HG02642 (cell line): ENCODE measurements at regions not wholly inside any gene's neighbourhood (a gene's known extent, or its start where the extent isn't known, plus 50 kb on each side); places are given as distances from the start of the nearest gene placed in this dataset.

Source experiments
- ATAC-seq: cut with Tn5 transposase; IDR thresholded peaks from one replicate; pipeline ENCODE4 v1.9.1; 2021; ENCODE audit warnings: mild to moderate bottlenecking; ENCODE audit not compliant: unreplicated experiment, poor library complexity

DNA sequence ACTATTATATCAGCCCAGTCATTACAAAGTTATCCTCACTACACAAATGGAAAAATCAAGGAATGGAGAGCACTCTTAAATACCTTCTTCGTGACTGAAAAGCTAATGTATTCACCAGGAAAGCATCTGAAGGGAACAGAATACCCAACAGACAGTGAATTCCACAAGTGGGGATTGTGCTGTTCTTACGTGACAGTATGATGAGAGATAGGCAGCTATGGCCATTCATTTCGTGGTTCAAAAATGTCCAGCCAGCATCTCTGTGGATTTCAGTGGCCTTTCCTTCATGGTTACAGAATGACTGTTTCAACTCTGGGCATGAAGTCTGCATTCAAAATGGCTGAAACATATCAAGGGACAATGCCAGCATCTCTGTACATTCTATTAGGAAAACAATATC lies 323.8 kb downstream of the PRELID2 start:
- ATAC-seq: no peak

DNA sequence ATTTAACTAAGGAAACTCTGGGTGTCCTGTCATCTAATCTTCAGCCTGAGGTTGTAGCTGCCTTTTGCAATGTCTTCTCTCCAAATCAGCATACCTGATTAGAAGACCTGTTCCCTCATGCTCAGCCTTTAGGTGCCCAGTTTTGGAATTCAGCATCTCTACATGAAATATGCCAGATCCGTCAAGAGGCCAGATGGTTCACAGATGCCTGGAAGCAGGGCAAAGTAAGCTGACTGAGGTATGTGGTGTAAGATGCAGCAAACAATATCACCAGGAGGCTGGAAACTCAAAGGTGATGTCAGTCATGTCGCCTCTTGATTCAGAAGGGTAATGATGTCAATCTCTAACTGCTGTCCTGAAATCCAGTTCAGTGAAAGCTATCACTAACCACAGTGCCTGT lies 324.4 kb downstream of the PRELID2 start:
- no peak for ATAC-seq

DNA sequence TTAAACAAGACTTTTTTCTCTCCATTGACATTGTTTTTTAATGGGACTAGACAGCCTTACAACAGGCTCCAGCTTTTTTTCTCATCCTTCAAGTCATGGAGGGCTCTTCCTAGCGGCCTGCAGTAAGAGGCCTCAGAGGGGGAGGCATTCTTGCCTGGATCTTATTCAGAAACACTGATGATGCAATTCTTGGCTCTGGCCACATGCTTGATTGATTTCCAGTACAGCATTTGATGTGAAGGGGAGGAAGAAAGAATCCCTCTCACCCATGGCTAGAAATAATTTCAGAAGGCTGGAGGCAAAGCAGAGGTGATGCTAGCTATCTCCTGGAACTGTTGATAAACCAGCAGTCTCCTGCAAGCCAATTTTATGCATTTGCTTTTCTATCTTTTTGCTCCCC lies 324.8 kb downstream of the PRELID2 start:
- ATAC-seq: no peak

DNA sequence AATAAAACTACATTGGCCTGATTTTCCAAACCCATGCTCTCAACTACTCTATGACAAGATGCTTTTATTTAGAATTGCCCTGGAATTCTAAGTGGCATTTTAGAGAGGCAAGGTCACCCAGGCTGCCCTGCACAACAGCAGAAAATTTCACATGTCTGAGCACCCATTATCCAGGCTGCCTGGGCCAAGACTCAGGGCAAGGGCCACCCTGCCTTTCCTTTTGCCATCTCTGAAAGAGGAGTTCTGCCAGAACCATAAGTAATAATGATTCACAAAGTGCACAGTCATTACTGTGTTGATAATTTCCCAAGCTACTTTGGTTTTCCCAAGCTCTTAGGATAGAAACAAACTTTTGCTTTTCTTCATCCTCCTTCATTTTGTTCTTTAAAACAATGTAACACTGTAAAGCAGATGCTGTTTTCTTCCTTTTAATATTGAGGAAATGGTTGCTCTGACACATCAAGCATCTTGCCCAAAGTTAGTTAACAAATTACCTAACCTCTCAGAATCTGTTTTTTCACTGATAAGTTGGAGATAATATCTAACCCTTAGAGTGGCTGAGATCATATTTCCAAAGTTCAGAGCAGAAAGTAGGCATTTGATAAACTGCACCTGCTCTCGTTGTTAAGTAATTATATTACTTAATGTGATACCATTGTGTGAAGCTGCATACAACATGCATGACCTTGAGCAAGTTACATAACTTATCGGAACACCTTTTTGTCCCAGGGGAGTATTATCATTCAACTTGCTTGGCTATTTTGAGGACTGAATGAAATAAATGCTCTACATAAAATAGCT lies 325.6 kb downstream of the PRELID2 start:
- ATAC-seq: no peak

DNA sequence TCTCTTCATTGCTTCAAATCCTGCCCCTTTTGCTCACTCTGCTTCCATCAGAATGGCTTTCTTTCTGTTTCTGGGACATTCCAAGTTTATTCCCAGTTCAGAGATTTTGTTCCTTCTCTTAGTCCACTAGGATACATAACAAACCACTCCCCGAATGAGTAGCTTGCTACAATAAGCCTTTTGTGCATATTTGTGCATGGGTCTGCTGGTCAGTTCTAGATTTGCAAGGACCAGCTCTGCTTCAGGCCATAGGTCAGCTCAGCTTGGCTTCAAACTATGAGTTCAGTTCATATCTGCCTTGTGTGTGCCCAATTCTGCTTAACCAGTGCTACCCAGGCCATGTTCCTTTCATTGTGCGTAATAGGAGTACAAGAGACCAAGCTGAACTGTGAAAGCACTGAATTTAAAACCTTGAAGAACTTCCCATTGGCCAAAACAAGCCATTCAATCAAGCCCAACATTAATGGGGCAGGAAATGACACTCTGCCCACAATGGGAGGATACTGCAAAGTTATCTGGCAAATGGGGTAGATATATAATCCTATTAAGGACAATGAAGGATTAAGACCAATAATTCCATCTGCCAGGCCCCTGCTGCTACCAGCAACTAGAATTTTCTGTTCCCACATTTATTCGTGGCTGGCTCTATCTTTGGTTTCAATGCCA lies 328.8 kb downstream of the PRELID2 start:
- ATAC-seq: no peak

DNA sequence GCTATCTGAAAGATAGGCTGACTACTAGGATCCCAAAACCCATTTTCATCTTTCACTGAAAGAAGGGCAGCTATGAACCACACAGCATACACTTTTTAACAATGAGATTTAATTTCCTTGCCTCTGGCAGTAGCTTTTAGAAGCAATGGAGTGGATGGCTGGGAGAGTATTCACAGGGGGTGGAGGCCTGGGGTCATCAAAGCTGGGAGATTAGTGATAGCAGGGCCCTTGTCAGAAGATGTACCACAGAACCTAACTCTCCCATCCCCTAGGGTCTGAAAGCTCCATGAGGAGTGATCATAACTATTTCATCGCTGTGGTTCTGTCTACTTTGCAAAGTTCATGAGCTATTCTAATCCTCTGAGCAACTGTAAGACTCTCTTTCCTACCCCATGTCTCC lies 332.2 kb downstream of the PRELID2 start:
- no peak for ATAC-seq

DNA sequence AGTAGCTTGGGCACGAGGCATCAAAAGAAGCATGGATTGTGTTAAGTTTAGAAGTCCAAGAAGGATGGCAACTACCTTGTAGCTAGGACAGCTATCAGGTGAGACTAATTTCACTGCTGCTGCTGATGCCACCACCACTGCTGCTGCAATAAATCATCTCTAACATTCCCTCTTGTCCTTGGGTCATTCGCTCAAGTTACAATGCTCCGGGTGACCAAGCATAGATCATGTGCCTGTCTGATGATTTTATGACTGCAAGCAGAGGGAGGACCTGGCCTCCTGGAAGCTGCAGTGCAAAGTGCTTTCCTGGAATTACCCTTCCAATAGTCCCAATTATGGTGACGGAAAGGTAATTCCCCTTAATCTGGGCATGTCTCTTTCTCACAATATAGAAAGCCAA lies 334.4 kb downstream of the PRELID2 start:
- no peak for ATAC-seq

DNA sequence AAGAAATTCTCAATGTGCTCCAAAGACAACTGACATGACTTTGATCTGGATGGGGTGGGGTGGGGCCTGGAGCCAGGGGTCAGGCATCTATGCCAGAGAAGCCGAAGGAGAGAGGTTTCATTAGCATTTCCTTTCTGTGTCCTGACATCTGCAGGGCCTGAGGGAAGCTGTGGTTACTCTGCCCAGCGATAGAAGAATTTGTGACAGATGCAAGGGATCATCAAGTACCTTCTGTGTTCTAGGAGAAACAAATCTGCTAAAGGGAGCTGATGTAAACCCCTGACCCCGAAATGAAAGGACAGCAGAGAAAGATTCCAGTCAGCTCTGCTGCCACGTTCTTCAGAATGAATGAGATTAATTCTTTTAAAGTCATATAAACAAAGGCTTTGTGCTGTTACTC lies 335.7 kb downstream of the PRELID2 start:
- no peak for ATAC-seq

DNA sequence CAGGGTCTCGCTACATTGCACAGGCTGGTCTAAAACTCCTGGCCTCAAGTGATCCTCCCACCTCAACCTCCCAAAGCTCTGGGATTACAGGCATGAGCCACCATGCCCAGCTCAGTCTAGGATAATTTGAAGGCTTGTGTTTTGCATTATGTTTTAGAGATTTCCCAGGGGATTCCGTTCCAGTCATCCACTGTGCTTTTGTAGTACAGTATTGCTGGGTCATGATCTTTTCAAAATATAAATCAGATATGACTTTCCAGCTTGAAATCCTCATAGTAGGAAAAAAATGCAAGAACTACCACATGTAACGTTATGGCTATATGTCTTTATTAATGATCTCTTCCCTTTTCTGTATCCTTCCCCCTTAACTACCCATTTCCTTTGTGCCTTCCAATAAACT lies 338.1 kb downstream of the PRELID2 start:
- ATAC-seq: no peak

DNA sequence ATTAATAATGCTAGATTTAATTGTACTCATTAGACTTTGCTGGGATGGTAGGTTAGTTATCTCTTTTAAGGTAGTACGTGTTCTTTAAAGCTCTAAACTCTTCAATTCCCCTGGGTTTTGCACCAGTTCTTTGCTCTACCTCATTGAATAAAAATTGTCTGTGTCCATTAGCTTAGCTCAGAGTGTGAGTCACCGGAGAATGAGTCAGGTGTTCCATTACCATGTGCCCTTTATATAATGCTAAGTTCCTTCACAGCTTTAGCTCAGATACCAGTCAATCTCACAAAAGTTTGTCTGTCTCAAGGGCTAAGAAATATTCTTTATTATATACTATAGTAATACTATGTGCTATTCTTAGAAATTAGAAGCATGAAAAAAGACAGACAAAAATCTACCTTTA lies 339.4 kb downstream of the PRELID2 start:
- no peak for ATAC-seq

DNA sequence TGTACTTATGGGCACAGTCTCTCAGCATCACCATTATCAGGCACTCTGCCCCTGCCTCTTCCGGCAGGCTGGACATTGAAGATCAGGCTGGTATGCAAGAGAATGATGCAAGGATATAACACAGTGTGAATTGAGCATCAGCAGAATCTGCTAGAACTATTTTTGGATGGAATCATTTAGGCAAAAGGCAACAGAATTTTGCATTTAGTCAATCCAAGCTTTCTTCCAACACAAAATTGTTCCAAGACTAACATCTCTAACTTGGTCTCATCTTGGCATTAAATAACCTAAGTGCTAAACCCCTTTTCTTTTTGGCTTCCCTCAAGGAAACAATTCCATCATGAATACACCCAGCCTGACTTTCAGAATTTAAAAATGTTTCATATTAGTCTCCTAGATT lies 339.9 kb downstream of the PRELID2 start:
- ATAC-seq: no peak

DNA sequence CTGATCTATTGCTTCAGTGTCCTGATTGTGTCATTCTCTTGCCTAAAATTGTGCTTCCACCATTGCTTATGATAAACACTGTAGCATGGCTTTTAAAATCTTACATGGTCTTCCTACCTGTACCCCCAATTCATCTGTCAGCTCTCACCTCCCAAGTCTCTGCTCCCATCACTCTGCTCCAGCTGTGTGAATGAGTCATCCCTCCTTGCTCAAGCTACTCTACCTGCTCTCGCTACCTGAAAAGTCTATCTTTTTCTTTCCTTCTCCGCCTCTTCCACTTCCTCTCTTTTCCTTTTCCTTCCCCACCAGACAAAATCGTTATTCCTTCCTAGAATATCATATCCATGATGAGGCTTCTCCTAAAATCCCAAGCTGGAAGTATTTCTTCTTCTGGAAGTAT lies 341.7 kb downstream of the PRELID2 start:
- ATAC-seq: no peak

DNA sequence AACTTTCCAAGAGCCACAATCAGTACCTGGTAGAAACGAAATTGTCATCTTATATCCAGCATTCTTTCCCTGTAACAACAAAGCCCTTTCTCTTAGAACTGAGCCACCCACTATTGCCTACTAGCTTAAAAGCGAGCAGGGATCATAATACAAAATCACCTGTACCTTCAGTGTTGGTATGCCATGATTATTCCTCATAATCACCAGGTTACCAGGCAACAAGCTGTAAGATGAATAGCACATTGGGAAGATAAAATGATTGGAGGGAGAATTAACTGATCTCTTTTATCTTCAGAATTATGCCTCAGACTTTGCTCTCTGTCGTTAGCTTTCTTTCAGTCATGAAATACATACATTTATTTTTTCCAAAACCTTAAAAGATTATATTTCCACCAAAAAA lies 345.6 kb downstream of the PRELID2 start:
- ATAC-seq: no peak

DNA sequence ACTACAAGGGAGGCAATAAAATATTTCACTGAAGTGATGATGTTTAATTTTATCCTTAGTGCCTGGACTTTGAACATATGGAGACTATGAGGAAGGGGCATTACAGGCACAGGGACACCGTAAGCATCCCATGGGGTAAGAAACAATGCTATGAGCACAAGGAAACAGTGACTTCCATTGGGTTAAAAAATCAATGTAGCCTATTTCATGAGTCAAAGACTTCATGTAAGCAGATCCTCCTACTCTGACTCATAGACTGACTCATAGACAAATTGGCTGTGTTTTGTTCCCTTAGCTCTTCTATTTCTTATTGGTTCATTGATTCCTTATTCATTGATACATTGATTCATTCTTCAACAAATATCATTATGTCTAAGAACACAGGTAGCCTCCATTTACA lies 351.0 kb downstream of the PRELID2 start:
- ATAC-seq: no peak

DNA sequence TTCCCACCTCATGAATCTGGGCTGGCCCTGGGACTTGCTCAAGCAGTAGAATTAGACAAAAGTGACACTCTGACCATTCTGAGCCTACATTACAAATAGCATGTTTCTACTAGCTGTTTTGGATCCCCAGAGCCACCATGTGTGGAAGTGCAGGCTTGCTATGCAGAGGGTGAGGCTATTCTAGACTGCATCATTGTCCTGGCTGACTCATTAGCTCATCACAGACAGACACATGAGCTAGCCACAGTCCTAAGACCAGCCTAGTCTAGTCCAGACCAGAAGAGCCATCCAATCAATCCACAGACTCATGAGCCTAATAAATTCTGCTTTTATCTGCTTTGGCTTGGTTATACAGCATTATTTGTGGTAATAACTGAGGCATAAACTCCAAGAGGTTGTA lies 351.9 kb downstream of the PRELID2 start:
- ATAC-seq: no peak

DNA sequence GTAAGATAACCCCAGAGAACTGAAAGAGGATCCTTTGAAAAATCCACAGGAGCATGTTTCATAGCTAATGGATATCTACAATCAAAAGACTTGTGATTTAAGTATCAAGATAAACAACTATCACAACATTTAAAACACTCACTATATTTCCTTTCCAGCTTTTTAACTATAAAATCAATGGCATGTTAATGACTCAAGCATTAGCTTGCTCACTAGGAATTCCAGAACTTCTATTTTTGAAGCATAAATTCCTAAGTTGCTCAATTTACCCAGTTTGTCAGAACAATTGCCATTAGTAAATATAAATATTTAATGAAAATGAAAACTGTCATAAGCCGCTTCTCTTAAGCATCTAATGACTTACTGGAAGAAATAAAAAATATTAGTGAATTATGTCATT lies 355.3 kb downstream of the PRELID2 start:
- no peak for ATAC-seq

DNA sequence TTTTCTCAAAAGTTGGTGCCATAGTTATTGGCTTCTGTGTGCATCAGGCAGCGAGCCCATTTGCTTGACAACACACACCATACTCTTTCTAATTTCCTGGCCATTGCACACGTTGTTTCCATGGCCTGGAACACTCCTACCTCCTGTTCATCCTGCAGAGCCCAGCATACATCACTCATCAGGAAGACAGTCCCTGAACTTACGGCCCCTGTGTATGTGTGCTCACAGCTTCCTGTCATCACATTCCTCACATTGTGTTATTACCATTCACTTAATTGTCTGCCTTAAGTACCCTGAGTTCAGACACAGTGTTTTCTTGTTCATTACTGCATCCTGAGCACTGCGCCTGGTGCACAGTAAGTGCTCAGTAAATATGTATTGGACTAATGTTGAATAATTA lies 355.9 kb downstream of the PRELID2 start:
- ATAC-seq: no peak

DNA sequence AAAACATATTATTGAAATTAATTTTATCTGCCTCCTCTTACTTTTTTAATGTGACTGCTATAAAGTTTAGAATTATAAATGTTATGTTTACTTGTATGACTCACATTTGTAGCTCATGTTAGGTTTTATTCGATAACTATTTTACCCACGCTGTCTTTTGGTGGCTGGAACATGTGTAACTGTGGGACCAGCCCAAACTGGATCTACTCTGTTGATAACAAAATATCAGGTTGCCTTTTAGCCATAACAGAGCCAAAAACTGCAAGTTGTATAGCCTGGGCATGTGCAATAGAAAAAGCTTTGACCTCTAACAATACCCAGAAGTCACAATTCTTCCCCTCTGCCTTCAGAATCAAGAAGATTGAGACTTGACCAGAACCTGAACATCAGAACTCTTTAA lies 356.5 kb downstream of the PRELID2 start:
- no peak for ATAC-seq

DNA sequence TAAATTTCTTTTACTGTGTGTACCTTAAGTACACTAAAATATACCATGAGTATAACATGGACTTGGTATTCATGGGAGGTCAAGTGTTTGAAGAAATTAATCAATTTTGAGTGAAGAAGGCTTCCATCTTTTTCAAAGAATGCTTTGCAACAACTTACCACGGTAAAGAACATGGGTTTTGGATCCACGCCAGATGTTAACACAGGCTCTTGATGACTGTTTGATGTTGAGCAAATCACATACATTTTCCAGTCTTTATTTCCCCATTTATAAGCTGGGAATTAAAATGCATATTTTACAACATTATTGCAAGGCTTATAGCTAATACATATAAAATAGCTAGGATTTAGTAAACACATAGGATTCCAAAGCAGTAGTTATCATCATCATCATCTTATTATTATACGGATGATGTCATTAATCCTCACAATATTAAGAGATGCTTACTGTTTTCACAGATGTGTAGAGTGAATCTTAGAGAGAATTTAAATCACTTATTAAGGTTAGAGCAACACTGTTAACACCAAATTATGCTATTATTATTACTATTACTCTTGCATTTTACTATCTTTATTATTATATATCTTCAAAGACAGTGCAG lies 362.0 kb downstream of the PRELID2 start:
- ATAC-seq: no peak

DNA sequence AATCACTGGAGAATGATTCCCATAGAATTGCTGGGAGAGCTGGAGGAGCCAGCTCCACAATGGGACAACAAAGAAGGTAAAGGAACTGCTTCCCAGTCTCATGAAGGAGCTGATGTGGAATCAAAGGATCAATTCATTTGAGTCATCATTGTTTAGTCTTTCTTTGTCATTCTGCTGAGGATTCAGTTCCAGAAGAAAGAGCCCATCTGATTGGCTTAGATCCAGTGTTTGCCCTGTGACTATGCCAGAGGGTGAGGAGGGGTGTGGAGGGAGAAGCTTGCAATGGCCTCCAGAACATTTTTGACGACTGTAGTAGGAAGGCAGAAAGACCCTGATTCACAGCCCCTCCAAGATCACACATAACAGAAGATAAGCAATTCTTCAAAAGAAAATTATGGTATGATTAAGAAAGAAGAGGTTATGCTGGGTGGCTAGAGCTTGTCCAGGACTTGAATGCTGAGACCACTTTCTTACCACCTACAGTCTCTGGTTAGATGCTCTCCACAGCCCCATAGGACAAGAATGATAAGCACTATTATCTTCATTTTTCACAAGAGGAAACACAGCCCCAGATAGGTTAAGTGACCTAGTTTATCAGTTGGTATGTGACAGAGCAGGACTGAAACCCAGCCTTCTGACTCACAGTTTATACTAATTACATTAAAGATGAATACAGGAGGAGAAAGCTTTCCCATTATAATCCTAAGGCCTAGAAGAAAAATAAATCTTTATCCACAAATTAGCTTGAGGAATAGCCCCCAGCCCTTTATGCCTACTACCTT lies 363.1 kb downstream of the PRELID2 start:
- ATAC-seq: no peak

DNA sequence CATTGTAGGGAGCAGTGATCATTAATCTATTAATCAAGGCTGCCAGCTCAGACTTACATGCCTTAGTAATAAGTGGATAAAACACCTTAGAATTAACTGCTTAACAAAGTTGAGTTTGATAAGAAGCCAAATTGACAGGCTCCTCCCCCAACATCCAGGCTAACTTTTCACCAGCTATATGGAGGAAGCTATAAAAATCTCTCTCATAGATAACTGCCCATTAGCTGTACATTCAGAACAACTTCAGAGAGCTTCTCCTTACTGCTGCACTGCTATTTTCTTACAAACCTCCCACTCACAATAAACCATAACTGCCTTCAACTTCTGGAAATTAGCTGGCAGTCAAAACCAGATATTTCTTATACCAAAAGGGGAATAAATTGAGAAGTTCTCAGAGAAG lies 364.1 kb downstream of the PRELID2 start:
- ATAC-seq: no peak
